Thyroid gland (tissue), 4 donors: ENCODE measurements at regions not wholly inside any gene's neighbourhood (a gene's known extent, or its start where the extent isn't known, plus 50 kb on each side); places are given as distances from the start of the nearest gene placed in this dataset.

Source experiments
- POLR2A ChIP-seq, 2 donors: fragments of 450-650 bp; IDR thresholded peaks; one replicate each; pipeline ENCODE4 v1.6.1; 2017; ENCODE audit warnings: antibody characterized with exemption in 2 of 2, mild to moderate bottlenecking in 2 of 2, moderate library complexity in 1 of 2
- TF ChIP-seq, protein P1 (sequence below), 6 experiments: fragments of 200-600 bp in 3 of 6; fragments of 450-650 bp in 3 of 6; sonication (generic) in 3 of 6; IDR thresholded peaks; one replicate each; pipeline ENCODE4 v1.5.1; 2016 to 2019; ENCODE audit warnings: antibody characterized with exemption in 6 of 6, mild to moderate bottlenecking in 2 of 6, inconsistent platforms in 1 of 6, moderate library complexity in 1 of 6

DNA sequence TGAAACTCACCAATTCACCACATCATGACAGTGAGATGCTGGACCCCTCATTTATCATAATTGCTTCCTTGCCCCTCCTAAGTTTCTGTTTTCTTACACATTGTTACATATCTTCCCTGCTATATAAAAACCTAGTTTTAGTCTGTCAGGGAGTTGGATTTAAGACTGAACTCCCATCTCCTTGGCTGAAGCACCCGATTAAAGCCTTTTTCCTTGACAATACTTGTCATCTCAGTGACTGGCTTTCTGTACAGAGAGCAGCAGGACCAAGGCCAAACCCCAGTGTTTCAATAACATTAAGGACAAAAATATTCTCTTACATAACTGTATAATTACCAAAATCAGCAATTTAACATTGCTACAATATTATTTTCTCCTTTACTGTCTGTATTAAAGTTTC lies 928.4 kb downstream of the TMTC2 start:
- no peak for TF ChIP-seq POLR2A (IDR thresholded peaks at IDR 0.05)
- TF ChIP-seq, protein P1, sequence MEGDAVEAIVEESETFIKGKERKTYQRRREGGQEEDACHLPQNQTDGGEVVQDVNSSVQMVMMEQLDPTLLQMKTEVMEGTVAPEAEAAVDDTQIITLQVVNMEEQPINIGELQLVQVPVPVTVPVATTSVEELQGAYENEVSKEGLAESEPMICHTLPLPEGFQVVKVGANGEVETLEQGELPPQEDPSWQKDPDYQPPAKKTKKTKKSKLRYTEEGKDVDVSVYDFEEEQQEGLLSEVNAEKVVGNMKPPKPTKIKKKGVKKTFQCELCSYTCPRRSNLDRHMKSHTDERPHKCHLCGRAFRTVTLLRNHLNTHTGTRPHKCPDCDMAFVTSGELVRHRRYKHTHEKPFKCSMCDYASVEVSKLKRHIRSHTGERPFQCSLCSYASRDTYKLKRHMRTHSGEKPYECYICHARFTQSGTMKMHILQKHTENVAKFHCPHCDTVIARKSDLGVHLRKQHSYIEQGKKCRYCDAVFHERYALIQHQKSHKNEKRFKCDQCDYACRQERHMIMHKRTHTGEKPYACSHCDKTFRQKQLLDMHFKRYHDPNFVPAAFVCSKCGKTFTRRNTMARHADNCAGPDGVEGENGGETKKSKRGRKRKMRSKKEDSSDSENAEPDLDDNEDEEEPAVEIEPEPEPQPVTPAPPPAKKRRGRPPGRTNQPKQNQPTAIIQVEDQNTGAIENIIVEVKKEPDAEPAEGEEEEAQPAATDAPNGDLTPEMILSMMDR (IDR thresholded peaks at IDR 0.05): no peak
